K562 (cell line): ENCODE measurements at regions not wholly inside any gene's neighbourhood (a gene's known extent, or its start where the extent isn't known, plus 50 kb on each side); places are given as distances from the start of the nearest gene placed in this dataset.

Source experiments
- ATAC-seq: fragments of 200-7000 bp; cut with Tn5 transposase; 3 replicates; pipeline ENCODE4 v1.9.1; 2020; ENCODE audit warnings: moderate library complexity
- BruUV-seq: library from RNA; stranded (reverse); fragments of 400-500 nt; replicated peaks from 2 replicates; lab custom pipeline; 2021; lab: Mats Ljungman, UMichigan
- CTCF ChIA-PET: fragments of 300-600 bp; formaldehyde crosslinking; extraction: SDS; loops from one replicate; lab custom pipeline; 2021; ENCODE audit warnings: low intra/inter-chr PET ratio; lab: Yijun Ruan, JAX
- POLR2A ChIA-PET: fragments of 300-600, 350-650 bp; sonication (Branson Sonifier 250); formaldehyde crosslinking; extraction: SDS; loops from one replicate; lab custom pipeline; 2021; ENCODE audit warnings: antibody characterized with exemption, inconsistent platforms; lab: Yijun Ruan, JAX
- DNase-seq, 4 experiments: peaks; one replicate each; pipeline versions ENCODE4 v3.0.0 to v3.0.0-alpha.2; 2011 to 2018; ENCODE audit warnings: low spot score in 3 of 4, mixed read lengths in 3 of 4; ENCODE audit errors: extremely low read depth in 1 of 4
- FAIRE-seq: peaks from 2 replicates; lab custom pipeline; 2011; peaks lifted over from hg19 to GRCh38; lab: Jason Lieb, UNC
- H2AFZ ChIP-seq: 2 replicates; pipeline ENCODE4 v1.6.0; 2011; ENCODE audit warnings: low read depth, low read length, control low read depth, inconsistent platforms
- H3K27ac ChIP-seq: fragments of 200-600 bp; 3 replicates; pipeline ENCODE4 v1.8.0; 2011; ENCODE audit warnings: low read depth, mild to moderate bottlenecking, control low read depth, inconsistent platforms, low read length, moderate library complexity, mixed read lengths; ENCODE audit errors: extremely low read depth
- H3K27me3 ChIP-seq, 2 experiments: fragments of 300-600 bp in 1 of 2; 2 replicates in 1 of 2; 3 replicates in 1 of 2; pipeline versions ENCODE4 v1.6.0 to v1.8.0; 2011; ENCODE audit warnings: inconsistent platforms in 2 of 2, low read length in 2 of 2, mild to moderate bottlenecking in 1 of 2, mixed read lengths in 1 of 2, moderate library complexity in 1 of 2; ENCODE audit not compliant: control insufficient read depth in 2 of 2, insufficient read depth in 2 of 2
- H3K36me3 ChIP-seq: fragments of 300-600 bp; 3 replicates; pipeline ENCODE4 v1.8.0; 2011; ENCODE audit warnings: mild to moderate bottlenecking, low read length, inconsistent platforms; ENCODE audit not compliant: control insufficient read depth, insufficient read depth
- H3K4me1 ChIP-seq, 2 experiments: fragments of 200-600 bp in 1 of 2; replicated peaks in 1 of 2; 2 replicates in 1 of 2; 3 replicates in 1 of 2; pipeline versions ENCODE4 v1.5.1 to v1.8.0; 2011; ENCODE audit warnings: inconsistent platforms in 2 of 2, low read length in 2 of 2, mild to moderate bottlenecking in 1 of 2, mixed read lengths in 1 of 2, moderate library complexity in 1 of 2; ENCODE audit not compliant: control insufficient read depth in 2 of 2, insufficient read depth in 2 of 2
- H3K4me2 ChIP-seq: 2 replicates; pipeline ENCODE4 v1.6.1; 2011; ENCODE audit warnings: low read length, control low read depth, inconsistent platforms, mixed read lengths; ENCODE audit not compliant: insufficient read depth
- H3K4me3 ChIP-seq: fragments of 200-600 bp; sonication (generic), shearing (Covaris generic); 2 replicates; pipeline ENCODE4 v1.5.1; 2016; ENCODE audit warnings: control low read depth, inconsistent platforms
- H3K79me2 ChIP-seq: fragments of 200-600 bp; 3 replicates; pipeline ENCODE4 v1.8.0; 2011; ENCODE audit warnings: low read length, inconsistent platforms; ENCODE audit not compliant: control insufficient read depth, insufficient read depth
- H3K9ac ChIP-seq, 2 experiments: 2 replicates each; pipeline versions ENCODE4 v1.6.0 to v1.6.1; 2011; ENCODE audit warnings: low read depth in 2 of 2, low read length in 2 of 2, control low read depth in 1 of 2, inconsistent platforms in 1 of 2, mild to moderate bottlenecking in 1 of 2, mixed read lengths in 1 of 2; ENCODE audit not compliant: insufficient read depth in 1 of 2
- H3K9me1 ChIP-seq: one replicate; pipeline ENCODE4 v1.6.0; 2011; ENCODE audit warnings: inconsistent platforms, mild to moderate bottlenecking, low read length, moderate library complexity; ENCODE audit not compliant: control insufficient read depth, insufficient read depth
- H3K9me3 ChIP-seq: replicated peaks from 2 replicates; pipeline ENCODE4 v1.5.1; 2011; ENCODE audit warnings: low read depth, low read length, inconsistent platforms; ENCODE audit not compliant: control insufficient read depth, insufficient read depth
- H4K20me1 ChIP-seq: replicated peaks from 2 replicates; pipeline ENCODE4 v1.6.1; 2011; ENCODE audit warnings: low read length, inconsistent platforms, mixed read lengths; ENCODE audit not compliant: control insufficient read depth, insufficient read depth
- HDAC1 ChIP-seq, 2 experiments: fragments of 450-650 bp; IDR thresholded peaks; 2 replicates each; pipeline ENCODE4 v1.6.1; 2016 to 2017; ENCODE audit warnings: inconsistent platforms in 1 of 2, mild to moderate bottlenecking in 1 of 2, moderate library complexity in 1 of 2
- NFATC3 ChIP-seq: fragments of 450-650 bp; IDR thresholded peaks from 2 replicates; pipeline ENCODE4 v1.6.1; 2017; ENCODE audit warnings: mild to moderate bottlenecking
- RNF2 ChIP-seq: sonication (generic); IDR thresholded peaks from 2 replicates; pipeline ENCODE4 v1.6.1; 2016
- SRSF9 ChIP-seq: fragments of 200-400 bp; formaldehyde crosslinking; IDR thresholded peaks from 2 replicates; pipeline ENCODE4 v1.6.1; 2017; ENCODE audit warnings: low read depth, low read length, borderline replicate concordance
- ZNF274 ChIP-seq: IDR thresholded peaks from 2 replicates; pipeline ENCODE4 v1.6.1; 2011; ENCODE audit warnings: low read depth, mild to moderate bottlenecking, low read length, moderate library complexity, borderline replicate concordance
- ZNF316 ChIP-seq: fragments of 450-650 bp; IDR thresholded peaks from 2 replicates; pipeline ENCODE4 v1.6.1; 2016
- ZNF431 ChIP-seq: sonication (generic); formaldehyde crosslinking; IDR thresholded peaks from 2 replicates; pipeline ENCODE4 v1.8.0; 2022; ENCODE audit warnings: mild to moderate bottlenecking, missing genetic modification reagents
- ZNF778 ChIP-seq: fragments of 450-650 bp; formaldehyde crosslinking; IDR thresholded peaks from 2 replicates; pipeline ENCODE4 v1.4.0; 2020; ENCODE audit warnings: mild to moderate bottlenecking, moderate library complexity
- WGBS: fragments of 100-300 bp; shearing (Covaris generic); methylation state at CpG from one replicate; pipeline ENCODE4 v1.1.6; 2016; ENCODE audit warnings: low coverage, mixed read lengths; ENCODE audit not compliant: insufficient coverage; ENCODE audit errors: missing lambda C conversion rate; 5-methylcytosine and 5-hydroxymethylcytosine counted together
- in situ Hi-C: fragments of 300-500 bp; cut with MboI; formaldehyde crosslinking; loops from 4 replicates; pipeline ENCODE4 v1.15.0; 2018; ENCODE audit warnings: inconsistent platforms, mixed read lengths
- intact Hi-C: fragments of 100-400 bp; cut with micrococcal nuclease; formaldehyde crosslinking; loops from 2 replicates; pipeline ENCODE4 v1.14.2; 2022
- TF ChIP-seq, protein P1 (sequence below): fragments of 250-450 bp; sonication (Bioruptor Pico); IDR thresholded peaks from 2 replicates; pipeline ENCODE4 v1.8.0; 2021; ENCODE audit warnings: borderline replicate concordance, mild to moderate bottlenecking, moderate library complexity; ENCODE audit not compliant: poor library complexity, severe bottlenecking
- TF ChIP-seq, protein P2 (sequence below): fragments of 450-650 bp; formaldehyde crosslinking; IDR thresholded peaks from 2 replicates; pipeline ENCODE4 v1.4.0; 2020; ENCODE audit warnings: mild to moderate bottlenecking, mixed read lengths

DNA sequence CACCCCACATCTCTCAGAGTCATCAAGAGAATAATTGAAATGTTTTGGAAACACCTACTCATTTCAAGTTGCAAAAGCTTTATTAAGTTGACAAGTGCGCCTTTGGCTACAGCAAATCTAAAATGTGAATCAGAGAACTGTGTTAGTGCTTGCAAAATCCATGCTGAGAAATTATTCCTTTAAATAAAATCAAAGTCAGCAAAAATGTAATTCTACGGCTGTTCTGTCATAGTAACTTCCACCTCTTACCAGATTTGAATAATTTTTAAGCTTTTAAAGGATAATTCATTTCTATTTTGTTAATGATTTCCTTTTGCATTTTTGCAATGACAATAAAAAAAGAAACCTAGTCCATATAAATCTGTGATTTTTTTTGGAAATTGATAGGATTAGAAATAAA, 1779.1 kb downstream of the STIM2 start (continued):
- TF ChIP-seq HDAC1 (IDR thresholded peaks at IDR 0.05) (no peak), ZNF316 (peak; percentile 61)

DNA sequence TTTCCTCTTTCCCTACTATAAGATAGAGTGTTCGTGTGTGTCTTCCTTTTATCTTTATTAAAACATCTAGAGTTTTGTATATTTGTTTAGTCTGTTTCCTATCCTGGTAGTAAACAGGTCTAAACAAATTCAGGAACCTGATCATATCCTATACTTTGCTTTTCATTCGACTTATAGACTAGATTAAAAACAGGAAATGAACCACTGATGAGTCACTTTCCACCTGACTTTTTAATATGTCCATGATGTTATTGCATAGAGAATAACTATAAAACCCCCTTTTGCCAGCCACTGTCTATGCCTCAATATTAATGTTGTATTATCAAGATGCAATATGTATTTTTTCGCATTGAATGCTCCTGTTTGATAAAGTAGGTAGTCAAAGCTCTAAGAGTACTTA, 1794.0 kb downstream of the STIM2 start:
- in situ Hi-C loops: no loop called here
- no TSS peak for BruUV-seq
- no peaks in the 10 kb centered on the region for H3K79me2 ChIP-seq
- ChIA-PET POLR2A (no interaction called here), CTCF (no interaction called here)
- DNase-seq: no peak
- H3K4me1 ChIP-seq: no peaks in the 10 kb centered on the region
- H3K4me3 ChIP-seq: no peak overlapping the region
- no peaks in the 10 kb centered on the region for H4K20me1 ChIP-seq
- H2AFZ ChIP-seq: no peak overlapping the region
- H3K27me3 ChIP-seq: no peaks in the 10 kb centered on the region
- H3K27ac ChIP-seq: no peak overlapping the region
- WGBS: 0% methylated on average over 3 of the region's 3 CpGs
- no peak overlapping the region for H3K4me2 ChIP-seq
- TF ChIP-seq, protein P1, sequence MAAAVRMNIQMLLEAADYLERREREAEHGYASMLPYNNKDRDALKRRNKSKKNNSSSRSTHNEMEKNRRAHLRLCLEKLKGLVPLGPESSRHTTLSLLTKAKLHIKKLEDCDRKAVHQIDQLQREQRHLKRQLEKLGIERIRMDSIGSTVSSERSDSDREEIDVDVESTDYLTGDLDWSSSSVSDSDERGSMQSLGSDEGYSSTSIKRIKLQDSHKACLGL: no peak
- TF ChIP-seq RNF2: no peak
- no peak for TF ChIP-seq ZNF778
- TF ChIP-seq NFATC3: no peak
- TF ChIP-seq SRSF9: no peak
- TF ChIP-seq ZNF431 (CRISPR knock-in tag): no peak
- TF ChIP-seq ZNF274: no peak
- TF ChIP-seq, protein P2, sequence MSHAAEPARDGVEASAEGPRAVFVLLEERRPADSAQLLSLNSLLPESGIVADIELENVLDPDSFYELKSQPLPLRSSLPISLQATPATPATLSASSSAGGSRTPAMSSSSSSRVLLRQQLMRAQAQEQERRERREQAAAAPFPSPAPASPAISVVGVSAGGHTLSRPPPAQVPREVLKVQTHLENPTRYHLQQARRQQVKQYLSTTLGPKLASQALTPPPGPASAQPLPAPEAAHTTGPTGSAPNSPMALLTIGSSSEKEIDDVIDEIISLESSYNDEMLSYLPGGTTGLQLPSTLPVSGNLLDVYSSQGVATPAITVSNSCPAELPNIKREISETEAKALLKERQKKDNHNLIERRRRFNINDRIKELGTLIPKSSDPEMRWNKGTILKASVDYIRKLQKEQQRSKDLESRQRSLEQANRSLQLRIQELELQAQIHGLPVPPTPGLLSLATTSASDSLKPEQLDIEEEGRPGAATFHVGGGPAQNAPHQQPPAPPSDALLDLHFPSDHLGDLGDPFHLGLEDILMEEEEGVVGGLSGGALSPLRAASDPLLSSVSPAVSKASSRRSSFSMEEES (CRISPR knock-in tag): no peak
- TF ChIP-seq, all 486 proteins: peak for 0
- no peak for ATAC-seq
- intact Hi-C loops: no loop called here
- Histone ChIP-seq H3K9me1 (no peaks in the 10 kb centered on the region), H3K9ac (no peak overlapping the region), H3K9me3 (0 out of 2 replicates have a peak, but pooled peaks cover 3% of the 10 kb centered on the region), H3K36me3 (no peaks in the 10 kb centered on the region)
- FAIRE-seq: no peak
